ENCODE measurements at regions not wholly inside any gene's neighbourhood (a gene's known extent, or its start where the extent isn't known, plus 50 kb on each side); places are given as distances from the start of the nearest gene placed in this dataset.

DNA sequence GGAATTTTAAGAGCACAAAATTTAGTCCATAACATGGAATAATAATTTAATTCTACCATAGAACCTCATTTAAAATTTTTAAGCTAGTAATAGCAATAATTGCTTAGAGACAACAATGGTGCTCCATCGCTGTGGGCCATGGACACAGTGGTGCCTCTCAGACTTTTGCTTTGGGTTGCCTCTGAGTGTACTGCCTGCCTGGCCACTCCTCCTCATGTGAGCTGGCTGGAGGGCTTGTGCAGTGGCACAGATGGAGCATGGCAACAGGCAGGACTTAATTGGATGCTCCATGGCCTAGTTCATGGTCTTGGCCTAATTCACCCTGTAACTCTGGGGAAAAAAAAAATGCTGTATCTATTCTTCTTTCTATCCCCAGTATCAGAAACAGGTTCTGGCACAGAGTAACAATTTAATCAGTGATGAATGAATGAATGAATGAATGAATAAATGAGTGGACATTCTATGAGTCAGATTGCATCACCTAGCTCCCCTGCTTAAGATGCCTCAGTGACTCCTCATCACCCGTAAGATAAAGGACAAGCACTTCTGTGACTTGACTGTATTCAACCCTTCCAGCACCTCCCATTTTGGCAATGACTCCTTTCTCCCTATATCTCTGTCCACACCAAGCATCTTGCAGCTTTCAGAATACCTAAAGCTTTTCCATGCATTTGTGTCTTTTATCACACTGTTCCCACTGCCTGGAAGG lies 211.8 kb upstream of the SLC14A2 start:
- TF ChIP-seq SIN3A (IDR thresholded peaks at IDR 0.05; ENCODE audit: borderline replicate concordance, low read depth, low read length) = no peak
- TF ChIP-seq, protein P1, sequence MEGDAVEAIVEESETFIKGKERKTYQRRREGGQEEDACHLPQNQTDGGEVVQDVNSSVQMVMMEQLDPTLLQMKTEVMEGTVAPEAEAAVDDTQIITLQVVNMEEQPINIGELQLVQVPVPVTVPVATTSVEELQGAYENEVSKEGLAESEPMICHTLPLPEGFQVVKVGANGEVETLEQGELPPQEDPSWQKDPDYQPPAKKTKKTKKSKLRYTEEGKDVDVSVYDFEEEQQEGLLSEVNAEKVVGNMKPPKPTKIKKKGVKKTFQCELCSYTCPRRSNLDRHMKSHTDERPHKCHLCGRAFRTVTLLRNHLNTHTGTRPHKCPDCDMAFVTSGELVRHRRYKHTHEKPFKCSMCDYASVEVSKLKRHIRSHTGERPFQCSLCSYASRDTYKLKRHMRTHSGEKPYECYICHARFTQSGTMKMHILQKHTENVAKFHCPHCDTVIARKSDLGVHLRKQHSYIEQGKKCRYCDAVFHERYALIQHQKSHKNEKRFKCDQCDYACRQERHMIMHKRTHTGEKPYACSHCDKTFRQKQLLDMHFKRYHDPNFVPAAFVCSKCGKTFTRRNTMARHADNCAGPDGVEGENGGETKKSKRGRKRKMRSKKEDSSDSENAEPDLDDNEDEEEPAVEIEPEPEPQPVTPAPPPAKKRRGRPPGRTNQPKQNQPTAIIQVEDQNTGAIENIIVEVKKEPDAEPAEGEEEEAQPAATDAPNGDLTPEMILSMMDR (IDR thresholded peaks at IDR 0.05) = no peak
- TF ChIP-seq, protein P2, sequence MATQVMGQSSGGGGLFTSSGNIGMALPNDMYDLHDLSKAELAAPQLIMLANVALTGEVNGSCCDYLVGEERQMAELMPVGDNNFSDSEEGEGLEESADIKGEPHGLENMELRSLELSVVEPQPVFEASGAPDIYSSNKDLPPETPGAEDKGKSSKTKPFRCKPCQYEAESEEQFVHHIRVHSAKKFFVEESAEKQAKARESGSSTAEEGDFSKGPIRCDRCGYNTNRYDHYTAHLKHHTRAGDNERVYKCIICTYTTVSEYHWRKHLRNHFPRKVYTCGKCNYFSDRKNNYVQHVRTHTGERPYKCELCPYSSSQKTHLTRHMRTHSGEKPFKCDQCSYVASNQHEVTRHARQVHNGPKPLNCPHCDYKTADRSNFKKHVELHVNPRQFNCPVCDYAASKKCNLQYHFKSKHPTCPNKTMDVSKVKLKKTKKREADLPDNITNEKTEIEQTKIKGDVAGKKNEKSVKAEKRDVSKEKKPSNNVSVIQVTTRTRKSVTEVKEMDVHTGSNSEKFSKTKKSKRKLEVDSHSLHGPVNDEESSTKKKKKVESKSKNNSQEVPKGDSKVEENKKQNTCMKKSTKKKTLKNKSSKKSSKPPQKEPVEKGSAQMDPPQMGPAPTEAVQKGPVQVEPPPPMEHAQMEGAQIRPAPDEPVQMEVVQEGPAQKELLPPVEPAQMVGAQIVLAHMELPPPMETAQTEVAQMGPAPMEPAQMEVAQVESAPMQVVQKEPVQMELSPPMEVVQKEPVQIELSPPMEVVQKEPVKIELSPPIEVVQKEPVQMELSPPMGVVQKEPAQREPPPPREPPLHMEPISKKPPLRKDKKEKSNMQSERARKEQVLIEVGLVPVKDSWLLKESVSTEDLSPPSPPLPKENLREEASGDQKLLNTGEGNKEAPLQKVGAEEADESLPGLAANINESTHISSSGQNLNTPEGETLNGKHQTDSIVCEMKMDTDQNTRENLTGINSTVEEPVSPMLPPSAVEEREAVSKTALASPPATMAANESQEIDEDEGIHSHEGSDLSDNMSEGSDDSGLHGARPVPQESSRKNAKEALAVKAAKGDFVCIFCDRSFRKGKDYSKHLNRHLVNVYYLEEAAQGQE (IDR thresholded peaks at IDR 0.05; ENCODE audit: low read depth, low read length) = no peak
- no peak for TF ChIP-seq ELF1 (IDR thresholded peaks at IDR 0.05)
- no peak for TF ChIP-seq TAF1 (IDR thresholded peaks at IDR 0.05; ENCODE audit: borderline replicate concordance, low read depth, low read length)
- no peak for TF ChIP-seq RAD21 (IDR thresholded peaks at IDR 0.05; ENCODE audit: low read length)
- TF ChIP-seq JUND (IDR thresholded peaks at IDR 0.05) = no peak
- TF ChIP-seq POLR2AphosphoS5 (IDR thresholded peaks at IDR 0.05; ENCODE audit: low read depth, low read length) = no peak
- TF ChIP-seq EP300 (IDR thresholded peaks at IDR 0.05; ENCODE audit: borderline replicate concordance in 1 of 2, low read depth in 1 of 2, low read length in 1 of 2) = no peak
- TF ChIP-seq, protein P3, sequence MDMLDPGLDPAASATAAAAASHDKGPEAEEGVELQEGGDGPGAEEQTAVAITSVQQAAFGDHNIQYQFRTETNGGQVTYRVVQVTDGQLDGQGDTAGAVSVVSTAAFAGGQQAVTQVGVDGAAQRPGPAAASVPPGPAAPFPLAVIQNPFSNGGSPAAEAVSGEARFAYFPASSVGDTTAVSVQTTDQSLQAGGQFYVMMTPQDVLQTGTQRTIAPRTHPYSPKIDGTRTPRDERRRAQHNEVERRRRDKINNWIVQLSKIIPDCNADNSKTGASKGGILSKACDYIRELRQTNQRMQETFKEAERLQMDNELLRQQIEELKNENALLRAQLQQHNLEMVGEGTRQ (IDR thresholded peaks at IDR 0.05; ENCODE audit: borderline replicate concordance, low read depth, low read length) = no peak
- TF ChIP-seq CHD2 (IDR thresholded peaks at IDR 0.05; ENCODE audit: low read length, partially characterized antibody) = no peak

All from SK-N-SH (cell line).